ENCODE measurements at regions not wholly inside any gene's neighbourhood (a gene's known extent, or its start where the extent isn't known, plus 50 kb on each side); places are given as distances from the start of the nearest gene placed in this dataset.
"Not testable (repeated sequence)": the region's sequence is repeated elsewhere in the genome, so short reads cannot be mapped to it uniquely, and the experiment has no call there.

GRCh38 chr12:68387338-68387737, 55.2 kb upstream of the MDM1 start:
- no peak for DNase-seq (ENCODE audit: low read depth)

DNA sequence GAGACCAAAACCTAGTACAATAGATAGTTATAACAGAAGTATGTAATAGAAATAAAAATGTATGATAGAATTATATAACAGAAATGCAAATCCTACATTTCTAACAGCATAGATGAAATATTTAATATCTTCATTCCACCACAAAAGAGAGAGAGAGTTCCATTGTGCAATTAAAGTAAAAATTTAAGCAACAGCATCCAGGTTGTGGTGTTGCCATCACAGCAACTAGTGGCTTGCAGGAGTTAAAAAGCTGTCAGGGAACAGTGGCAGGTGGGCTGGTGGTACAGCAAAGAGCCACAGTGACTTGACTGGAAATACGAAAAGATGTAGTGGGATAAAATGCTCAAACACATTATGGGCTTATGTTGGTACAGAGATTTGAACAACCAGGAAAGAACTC, 57.1 kb upstream of the MDM1 start:
- DNase-seq (ENCODE audit: low read depth) = no peak

GRCh38 chr12:68391937-68392336, 59.8 kb upstream of the MDM1 start:
- DNase-seq (ENCODE audit: low read depth) = no peak

DNA sequence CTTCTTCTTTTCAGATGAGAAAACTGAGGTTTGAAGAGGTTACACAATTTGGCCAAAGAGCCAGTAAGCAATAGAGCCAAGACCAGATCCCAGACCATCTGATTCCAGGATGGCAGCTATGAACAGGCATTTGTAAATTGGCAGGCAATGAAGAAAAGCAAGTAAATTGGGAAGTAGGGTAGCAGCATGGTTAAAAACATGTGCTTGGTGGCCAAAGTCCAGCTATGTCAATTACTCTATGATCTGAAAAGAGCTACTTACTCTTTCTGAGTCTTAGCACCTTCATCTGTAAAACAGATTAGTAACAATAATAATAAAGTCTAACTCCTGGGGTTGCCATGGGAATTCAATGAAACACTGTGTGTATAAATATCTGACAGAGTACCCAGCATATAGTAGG, 60.2 kb upstream of the MDM1 start:
- no peak for DNase-seq (ENCODE audit: low read depth)

DNA sequence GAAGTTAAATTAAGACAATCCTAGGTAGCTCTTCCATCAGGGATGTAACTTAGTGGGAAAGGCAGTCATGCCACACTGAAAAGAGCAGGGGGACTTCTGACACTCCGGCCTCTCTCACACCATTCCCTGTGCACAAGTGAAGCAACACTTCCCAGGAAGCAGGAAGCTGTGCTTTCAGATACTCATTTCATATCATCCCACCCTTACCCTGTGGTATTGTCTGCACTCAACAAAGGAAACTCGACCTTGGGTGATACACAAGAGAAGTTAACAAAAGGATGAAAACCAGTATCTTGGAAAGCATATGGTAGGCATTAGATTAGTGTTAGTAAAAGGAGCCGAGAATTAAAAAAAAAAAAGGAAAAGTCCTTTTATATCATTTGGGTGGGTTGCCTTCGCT, 61.3 kb upstream of the MDM1 start:
- no peak for DNase-seq (ENCODE audit: low read depth)

DNA sequence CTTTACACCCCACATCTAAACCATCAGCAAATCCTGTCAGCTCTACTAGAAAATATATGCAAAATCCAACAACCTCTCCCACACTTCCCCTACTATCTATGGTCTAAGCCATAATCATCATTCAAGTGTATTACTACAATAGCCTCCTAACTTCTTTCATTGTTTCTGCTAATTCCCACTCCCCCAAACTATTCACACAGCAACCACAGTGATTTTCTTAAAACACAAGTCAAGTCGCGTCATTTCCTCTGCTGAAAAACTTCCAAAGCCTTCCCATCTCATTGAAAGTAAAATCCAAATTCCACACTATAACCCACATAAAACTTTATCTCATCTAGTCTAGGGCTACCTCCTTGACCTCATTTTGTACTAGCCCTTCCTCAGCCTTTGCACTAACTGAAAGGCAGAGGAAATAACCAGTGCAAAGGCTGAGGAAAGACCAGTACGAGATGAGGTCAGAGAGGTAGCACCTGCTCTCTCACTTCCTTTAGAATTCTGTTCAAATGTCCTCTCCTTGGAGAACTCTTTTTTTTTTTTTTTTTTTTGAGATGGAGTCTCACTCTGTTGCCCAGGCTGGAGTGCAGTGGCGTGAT, 65.5 kb upstream of the MDM1 start:
- no peak for DNase-seq (ENCODE audit: low read depth)

- DNase-seq (ENCODE audit: low read depth) = not testable (repeated sequence)
These were observed 66.5 kb upstream of the MDM1 start for GRCh38 chr12:68398689-68399088.

- DNase-seq (ENCODE audit: low read depth) = no peak
These were observed 68.2 kb upstream of the MDM1 start for GRCh38 chr12:68400226-68400829.

- no peak for DNase-seq (ENCODE audit: low read depth)
These were observed 70.3 kb upstream of the MDM1 start for GRCh38 chr12:68402422-68402821.

DNA sequence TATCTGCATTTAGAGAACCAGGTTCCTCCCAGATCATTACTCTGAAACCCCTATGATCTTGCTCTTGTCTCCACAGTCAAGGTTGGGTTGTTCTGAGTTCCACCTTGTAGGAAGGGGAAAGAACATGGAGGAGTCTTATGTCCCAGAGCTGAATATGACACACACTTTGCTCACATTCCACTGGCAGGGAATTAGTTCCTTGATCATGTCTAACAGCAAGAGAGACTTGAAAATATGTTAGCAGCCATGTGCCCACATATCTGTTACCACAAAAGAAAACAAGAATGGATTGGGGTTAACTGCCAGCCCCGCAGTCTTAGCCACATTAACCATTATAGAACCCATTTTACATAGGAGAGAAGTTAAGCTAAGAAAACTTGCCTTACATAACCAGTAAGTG, 71.1 kb upstream of the MDM1 start:
- no peak for DNase-seq (ENCODE audit: low read depth)

- DNase-seq (ENCODE audit: low read depth) = no peak
These were observed 71.5 kb upstream of the MDM1 start for GRCh38 chr12:68403711-68404110.

- no peak for DNase-seq (ENCODE audit: low read depth)
These were observed 73.2 kb upstream of the MDM1 start for GRCh38 chr12:68405343-68405781.

GRCh38 chr12:68406134-68406576, 74.0 kb upstream of the MDM1 start:
- no peak for DNase-seq (ENCODE audit: low read depth)

DNA sequence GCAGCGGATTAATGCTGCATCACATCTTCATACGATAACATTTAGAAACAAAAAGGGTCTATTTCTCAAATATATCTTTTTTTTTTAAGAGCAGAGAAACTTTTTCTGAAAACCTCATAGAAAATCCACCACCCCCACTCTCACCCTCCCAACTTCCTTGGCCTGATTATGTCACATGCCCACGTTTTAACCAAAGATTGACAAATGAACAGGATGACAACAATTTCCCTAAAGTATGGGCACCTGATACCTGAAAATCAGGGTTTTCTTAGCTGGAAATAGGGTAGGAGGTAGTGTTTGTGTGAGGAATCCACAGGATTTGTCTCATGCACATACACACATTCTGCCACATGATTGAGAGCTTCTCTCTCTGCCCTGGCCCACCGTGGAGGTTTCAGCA, 74.7 kb upstream of the MDM1 start:
- no peak for DNase-seq (ENCODE audit: low read depth)

- no peak for DNase-seq (ENCODE audit: low read depth)
These were observed 78.0 kb upstream of the MDM1 start for GRCh38 chr12:68410018-68410660.

- no peak for DNase-seq (ENCODE audit: low read depth)
These were observed 79.2 kb upstream of the MDM1 start for GRCh38 chr12:68411371-68411770.

GRCh38 chr12:68414988-68415387, 82.8 kb upstream of the MDM1 start:
- DNase-seq (ENCODE audit: low read depth) = no peak

- DNase-seq (ENCODE audit: low read depth) = no peak
These were observed 84.2 kb upstream of the MDM1 start for GRCh38 chr12:68416350-68416749.

DNA sequence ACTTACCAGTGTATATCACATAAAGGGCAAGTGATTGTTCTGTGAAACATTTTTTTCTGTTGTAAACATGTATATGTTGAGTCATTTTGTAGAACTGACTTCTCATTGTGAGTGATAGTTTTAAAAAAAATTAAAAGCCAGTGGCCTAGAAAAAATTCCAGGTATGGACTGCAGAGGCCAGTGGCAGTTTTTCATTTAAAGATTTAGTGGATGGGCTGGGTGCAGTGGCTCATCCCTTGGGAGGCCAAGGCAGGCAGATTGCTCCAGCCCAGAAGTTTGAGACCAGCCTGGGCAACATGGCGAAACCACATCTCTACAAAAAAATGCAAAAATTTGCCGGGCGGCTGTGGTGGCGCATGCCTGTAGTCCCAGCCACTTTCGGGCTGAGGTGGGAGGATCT, 84.7 kb upstream of the MDM1 start:
- no peak for DNase-seq (ENCODE audit: low read depth)

DNA sequence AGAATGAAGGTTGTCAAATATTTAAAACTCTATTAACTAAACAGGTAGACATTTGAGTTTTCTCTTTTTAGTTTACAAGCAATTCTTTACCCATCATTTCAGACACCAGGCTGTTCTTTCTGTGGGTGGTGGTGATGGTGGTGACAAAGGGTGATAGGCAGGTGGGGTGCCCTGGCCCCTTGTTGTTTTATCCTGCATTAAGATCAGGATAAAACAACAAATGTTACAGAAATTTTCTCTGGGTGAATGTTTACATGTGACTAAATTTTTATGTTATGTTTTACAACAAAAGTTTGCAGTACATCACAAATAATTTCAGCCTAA, 85.9 kb upstream of the MDM1 start:
- no peak for DNase-seq (ENCODE audit: low read depth)

DNA sequence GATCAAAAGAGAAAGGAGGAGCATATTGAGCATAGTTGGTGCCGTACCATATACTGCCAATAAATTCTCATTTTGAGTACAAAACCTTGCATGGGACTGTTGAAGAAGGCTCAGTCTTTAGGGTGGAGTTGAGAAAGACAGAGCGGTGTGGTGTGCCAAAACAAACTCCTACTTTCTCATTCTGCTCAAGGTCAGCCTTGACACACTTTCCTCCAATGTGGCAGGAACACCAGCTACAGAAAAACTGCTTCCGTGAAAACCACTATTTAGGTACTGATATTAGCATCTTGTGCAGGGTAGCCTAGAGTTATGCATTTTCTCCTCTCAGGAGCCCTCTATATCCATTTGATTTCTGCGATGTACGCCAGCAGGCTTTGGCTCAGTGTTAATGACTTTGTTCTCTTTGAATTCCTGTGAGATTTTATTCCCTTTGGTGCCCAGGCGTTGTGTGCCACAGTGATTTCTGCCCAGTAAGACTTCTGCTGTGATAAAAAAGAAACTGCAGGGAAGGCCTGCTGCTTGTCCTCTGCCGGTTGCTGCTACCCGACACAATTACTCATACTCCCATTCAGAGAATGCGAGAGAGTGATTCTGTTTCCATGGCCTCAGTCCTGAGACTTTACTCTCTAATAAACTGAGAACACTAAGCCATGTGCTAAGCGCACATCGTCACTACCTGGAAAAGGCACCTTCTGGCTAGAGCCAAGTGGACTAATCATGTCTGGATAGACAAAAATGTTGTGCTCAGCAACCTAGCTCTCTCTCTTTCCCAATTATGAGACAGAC, 88.3 kb upstream of the MDM1 start:
- no peak for DNase-seq (ENCODE audit: low read depth)

DNA sequence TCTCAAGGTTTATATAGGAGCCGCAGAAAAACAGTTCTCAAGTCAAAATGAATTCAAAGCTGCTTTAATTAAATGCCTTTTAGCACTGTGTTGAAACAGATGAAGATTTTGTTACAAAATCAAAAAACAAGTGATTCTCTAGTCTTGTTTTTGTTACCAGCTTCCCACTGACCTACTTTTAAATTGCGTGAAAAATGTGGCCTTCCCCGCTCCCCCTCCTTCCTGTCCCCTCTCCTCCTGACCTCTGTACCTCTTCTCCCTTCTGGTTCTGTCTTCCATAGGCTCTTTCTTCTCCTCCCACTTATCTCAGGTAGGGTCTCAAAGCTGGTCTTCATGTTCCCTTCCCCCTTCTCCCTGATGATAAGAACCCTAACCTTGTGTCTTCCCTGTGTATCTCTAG, 90.0 kb upstream of the MDM1 start:
- no peak for DNase-seq (ENCODE audit: low read depth)

DNA sequence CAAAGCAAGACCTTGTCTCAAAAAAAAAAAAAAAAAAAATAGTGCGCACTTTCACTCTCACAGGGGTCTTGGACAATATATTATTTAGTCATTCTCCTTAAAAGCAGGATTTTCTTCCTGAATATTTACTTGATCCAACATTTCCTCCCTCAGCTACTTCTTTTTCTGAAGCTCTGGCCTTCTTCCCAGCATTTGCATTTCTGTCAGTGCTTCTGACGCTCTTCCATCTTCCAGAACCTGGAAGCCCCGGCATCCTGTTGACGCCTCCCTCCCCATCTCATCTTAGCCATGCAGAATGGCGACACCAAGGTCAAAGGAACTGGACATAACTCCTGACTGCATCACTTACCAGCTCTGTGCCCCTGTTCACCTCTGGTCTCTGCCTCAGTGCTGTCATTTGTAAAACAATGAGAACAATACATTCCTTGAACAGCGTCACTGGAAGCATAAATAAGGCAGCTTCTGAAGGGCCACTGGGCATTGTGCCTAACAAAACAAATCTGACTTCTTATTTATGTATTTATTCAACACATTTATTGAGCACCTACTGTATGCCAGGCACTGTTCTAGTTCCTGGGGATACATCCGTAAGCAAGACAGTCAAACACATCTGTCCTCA, 90.9 kb upstream of the MDM1 start:
- DNase-seq (ENCODE audit: low read depth) = no peak
